ENCODE measurements at regions not wholly inside any gene's neighbourhood (a gene's known extent, or its start where the extent isn't known, plus 50 kb on each side); places are given as distances from the start of the nearest gene placed in this dataset.

DNA sequence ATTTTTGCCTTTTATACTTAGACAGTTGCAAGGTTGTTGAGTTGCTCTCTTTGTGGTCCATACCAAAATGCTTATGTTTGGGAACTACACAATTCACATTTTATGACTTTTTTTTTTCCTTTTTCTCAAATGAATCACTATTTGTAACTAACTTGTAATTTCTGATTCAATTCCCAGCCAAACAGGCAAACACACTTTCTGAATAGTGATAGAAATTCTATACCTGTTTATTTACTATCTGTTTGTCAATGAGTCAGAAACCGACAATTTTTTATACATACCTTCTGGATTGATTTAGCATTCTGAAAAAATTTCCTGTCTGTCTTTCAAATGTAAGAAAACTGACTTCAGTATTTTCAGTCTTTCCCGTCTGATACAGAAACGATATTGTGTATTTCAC, 69.1 kb downstream of the MBL2 start:
- Histone ChIP-seq H3K4me3 (ENCODE audit: control insufficient read depth in 2 of 3, extremely low read depth in 1 of 3, insufficient read depth in 2 of 3, low read depth in 1 of 3, low read length in 3 of 3) (peak overlapping the region in 1 of 3 experiments; percentile 7), H3K79me2 (ENCODE audit: control insufficient read depth, insufficient read depth, low read length) (no peaks in the 10 kb centered on the region), H3K9ac (ENCODE audit: control insufficient read depth, extremely low read depth, insufficient read depth, low read length) (no peak overlapping the region), H3K27ac (ENCODE audit: control insufficient read depth, insufficient read depth, low read length) (no peak overlapping the region), H4K20me1 (ENCODE audit: control insufficient read depth, extremely low read depth, insufficient read depth, low read length) (no peaks in the 10 kb centered on the region), H3K9me3 (ENCODE audit: control insufficient read depth, low read depth, low read length) (no peaks in the 10 kb centered on the region), H3K4me1 (ENCODE audit: control insufficient read depth, extremely low read depth, insufficient read depth, low read length) (no peaks in the 10 kb centered on the region), H3K9me1 (ENCODE audit: control insufficient read depth, extremely low read depth, insufficient read depth, low read length) (no peaks in the 10 kb centered on the region), H2AFZ (ENCODE audit: control insufficient read depth, low read length) (peak overlapping the region; percentile 80), H3K27me3 (ENCODE audit: control insufficient read depth, extremely low read depth, insufficient read depth, low read length) (no peaks in the 10 kb centered on the region), H3K36me3 (ENCODE audit: control insufficient read depth in 2 of 2, extremely low read depth in 1 of 2, insufficient read depth in 2 of 2, low read length in 2 of 2) (no peaks in the 10 kb centered on the region), H3K4me2 (ENCODE audit: control insufficient read depth, extremely low read depth, insufficient read depth, low read depth, low read length) (no peak overlapping the region)
- FAIRE-seq = no peak
- dilution Hi-C loops (cut with MboI; ENCODE audit: extremely low pct_ligation_motif_present, low sequenced_read_pairs) = no loop called here
- TF ChIP-seq, protein P1, sequence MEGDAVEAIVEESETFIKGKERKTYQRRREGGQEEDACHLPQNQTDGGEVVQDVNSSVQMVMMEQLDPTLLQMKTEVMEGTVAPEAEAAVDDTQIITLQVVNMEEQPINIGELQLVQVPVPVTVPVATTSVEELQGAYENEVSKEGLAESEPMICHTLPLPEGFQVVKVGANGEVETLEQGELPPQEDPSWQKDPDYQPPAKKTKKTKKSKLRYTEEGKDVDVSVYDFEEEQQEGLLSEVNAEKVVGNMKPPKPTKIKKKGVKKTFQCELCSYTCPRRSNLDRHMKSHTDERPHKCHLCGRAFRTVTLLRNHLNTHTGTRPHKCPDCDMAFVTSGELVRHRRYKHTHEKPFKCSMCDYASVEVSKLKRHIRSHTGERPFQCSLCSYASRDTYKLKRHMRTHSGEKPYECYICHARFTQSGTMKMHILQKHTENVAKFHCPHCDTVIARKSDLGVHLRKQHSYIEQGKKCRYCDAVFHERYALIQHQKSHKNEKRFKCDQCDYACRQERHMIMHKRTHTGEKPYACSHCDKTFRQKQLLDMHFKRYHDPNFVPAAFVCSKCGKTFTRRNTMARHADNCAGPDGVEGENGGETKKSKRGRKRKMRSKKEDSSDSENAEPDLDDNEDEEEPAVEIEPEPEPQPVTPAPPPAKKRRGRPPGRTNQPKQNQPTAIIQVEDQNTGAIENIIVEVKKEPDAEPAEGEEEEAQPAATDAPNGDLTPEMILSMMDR (optimal IDR thresholded peaks at IDR 0.05 in 1 of 3, IDR thresholded peaks at IDR 0.05 in 1 of 3, conservative IDR thresholded peaks at IDR 0.05 in 1 of 3; ENCODE audit: extremely low read depth in 1 of 3, insufficient read depth in 2 of 3, low read length in 3 of 3) = no peak
- TF ChIP-seq EZH2 (IDR thresholded peaks at IDR 0.05; ENCODE audit: low read length) = no peak
- no peak for DNase-seq (ENCODE audit: low read depth, low spot score)

DNA sequence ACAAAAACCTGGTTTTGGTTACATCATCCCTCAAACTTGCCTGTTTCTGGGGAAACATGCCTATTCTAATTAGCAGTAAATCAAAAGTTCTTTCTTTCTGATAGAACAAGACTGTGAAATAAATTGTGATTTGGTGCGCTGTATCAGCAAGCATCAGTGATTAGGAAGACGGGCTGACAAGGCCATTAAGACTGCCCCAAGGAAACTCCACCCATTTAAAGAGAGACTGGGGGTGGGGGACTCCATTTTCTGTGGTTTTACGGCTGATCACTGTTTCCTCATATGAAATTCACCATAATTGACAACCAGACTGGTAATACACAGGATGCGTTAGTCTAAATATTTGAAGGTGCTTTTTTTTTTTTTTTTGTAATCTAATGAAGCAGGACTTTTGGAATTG, 68.7 kb downstream of the MBL2 start:
- Histone ChIP-seq H4K20me1 (ENCODE audit: control insufficient read depth, extremely low read depth, insufficient read depth, low read length) (no peaks in the 10 kb centered on the region), H3K36me3 (ENCODE audit: control insufficient read depth in 2 of 2, extremely low read depth in 1 of 2, insufficient read depth in 2 of 2, low read length in 2 of 2) (no peaks in the 10 kb centered on the region), H3K27ac (ENCODE audit: control insufficient read depth, insufficient read depth, low read length) (no peak overlapping the region), H3K79me2 (ENCODE audit: control insufficient read depth, insufficient read depth, low read length) (no peaks in the 10 kb centered on the region), H3K9ac (ENCODE audit: control insufficient read depth, extremely low read depth, insufficient read depth, low read length) (no peak overlapping the region), H3K4me3 (ENCODE audit: control insufficient read depth in 2 of 3, extremely low read depth in 1 of 3, insufficient read depth in 2 of 3, low read depth in 1 of 3, low read length in 3 of 3) (peak overlapping the region in 1 of 3 experiments; percentile 7), H3K27me3 (ENCODE audit: control insufficient read depth, extremely low read depth, insufficient read depth, low read length) (no peaks in the 10 kb centered on the region), H2AFZ (ENCODE audit: control insufficient read depth, low read length) (peak overlapping the region; percentile 80), H3K9me3 (ENCODE audit: control insufficient read depth, low read depth, low read length) (no peaks in the 10 kb centered on the region), H3K4me1 (ENCODE audit: control insufficient read depth, extremely low read depth, insufficient read depth, low read length) (no peaks in the 10 kb centered on the region), H3K9me1 (ENCODE audit: control insufficient read depth, extremely low read depth, insufficient read depth, low read length) (no peaks in the 10 kb centered on the region), H3K4me2 (ENCODE audit: control insufficient read depth, extremely low read depth, insufficient read depth, low read depth, low read length) (no peak overlapping the region)
- TF ChIP-seq EZH2 (IDR thresholded peaks at IDR 0.05; ENCODE audit: low read length) = no peak
- TF ChIP-seq, protein P1 (optimal IDR thresholded peaks at IDR 0.05 in 1 of 3, IDR thresholded peaks at IDR 0.05 in 1 of 3, conservative IDR thresholded peaks at IDR 0.05 in 1 of 3; ENCODE audit: extremely low read depth in 1 of 3, insufficient read depth in 2 of 3, low read length in 3 of 3) = no peak
- FAIRE-seq (no peak), DNase-seq (ENCODE audit: low read depth, low spot score) (no peak)
- dilution Hi-C loops (cut with MboI; ENCODE audit: extremely low pct_ligation_motif_present, low sequenced_read_pairs) = no loop called here

Data from keratinocyte (primary cell).